ENCODE measurements at regions not wholly inside any gene's neighbourhood (a gene's known extent, or its start where the extent isn't known, plus 50 kb on each side); places are given as distances from the start of the nearest gene placed in this dataset.

DNA sequence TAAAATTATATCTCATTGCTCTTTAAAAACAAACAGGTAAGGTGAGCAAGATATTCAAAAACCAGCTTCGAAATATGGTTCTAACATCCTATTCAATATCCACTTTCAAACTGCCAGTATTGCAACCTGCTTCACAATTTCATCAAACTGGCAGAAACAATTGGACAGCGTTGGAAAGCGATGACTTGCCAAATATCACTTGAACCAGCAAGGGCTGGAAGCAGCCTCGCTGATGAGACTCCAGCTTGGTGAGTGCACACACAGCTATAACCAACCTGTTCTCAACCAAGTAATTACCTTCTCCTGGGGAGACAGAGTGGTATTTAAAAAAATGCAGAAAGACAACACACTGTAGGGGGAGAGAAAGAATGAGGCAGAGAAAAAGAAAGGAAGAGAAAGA is 155.8 kb upstream of the RAI2 start:
- H3K4me3 ChIP-seq (ENCODE audit: low read length), result no peak overlapping the region
- no peak for DNase-seq (ENCODE audit: low read depth)
- TF ChIP-seq, protein P1, sequence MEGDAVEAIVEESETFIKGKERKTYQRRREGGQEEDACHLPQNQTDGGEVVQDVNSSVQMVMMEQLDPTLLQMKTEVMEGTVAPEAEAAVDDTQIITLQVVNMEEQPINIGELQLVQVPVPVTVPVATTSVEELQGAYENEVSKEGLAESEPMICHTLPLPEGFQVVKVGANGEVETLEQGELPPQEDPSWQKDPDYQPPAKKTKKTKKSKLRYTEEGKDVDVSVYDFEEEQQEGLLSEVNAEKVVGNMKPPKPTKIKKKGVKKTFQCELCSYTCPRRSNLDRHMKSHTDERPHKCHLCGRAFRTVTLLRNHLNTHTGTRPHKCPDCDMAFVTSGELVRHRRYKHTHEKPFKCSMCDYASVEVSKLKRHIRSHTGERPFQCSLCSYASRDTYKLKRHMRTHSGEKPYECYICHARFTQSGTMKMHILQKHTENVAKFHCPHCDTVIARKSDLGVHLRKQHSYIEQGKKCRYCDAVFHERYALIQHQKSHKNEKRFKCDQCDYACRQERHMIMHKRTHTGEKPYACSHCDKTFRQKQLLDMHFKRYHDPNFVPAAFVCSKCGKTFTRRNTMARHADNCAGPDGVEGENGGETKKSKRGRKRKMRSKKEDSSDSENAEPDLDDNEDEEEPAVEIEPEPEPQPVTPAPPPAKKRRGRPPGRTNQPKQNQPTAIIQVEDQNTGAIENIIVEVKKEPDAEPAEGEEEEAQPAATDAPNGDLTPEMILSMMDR (conservative IDR thresholded peaks at IDR 0.05; ENCODE audit: low read depth, low read length), result no peak

DNA sequence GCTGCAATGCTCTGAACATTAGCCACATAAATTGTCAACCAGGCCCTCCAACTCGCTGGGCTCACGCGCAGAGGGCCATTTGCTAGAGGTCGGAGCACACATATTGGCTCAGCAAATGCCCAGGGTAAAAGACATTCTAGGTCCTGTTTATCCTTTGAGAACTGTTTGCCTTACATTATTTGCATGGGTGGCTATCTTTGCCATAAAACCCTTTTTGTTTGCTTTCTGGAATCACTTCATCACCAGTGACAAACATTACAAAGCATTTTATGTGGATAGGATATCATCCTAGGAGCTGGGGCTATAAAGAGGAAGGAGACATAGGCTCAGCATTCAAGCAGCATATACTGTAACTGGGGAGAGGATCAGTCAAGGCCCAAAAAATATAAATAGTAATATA is 149.2 kb upstream of the RAI2 start:
- no peak for DNase-seq (ENCODE audit: low read depth)
- no peak overlapping the region for H3K4me3 ChIP-seq (ENCODE audit: low read length)
- TF ChIP-seq, protein P1 (conservative IDR thresholded peaks at IDR 0.05; ENCODE audit: low read depth, low read length), result no peak

DNA sequence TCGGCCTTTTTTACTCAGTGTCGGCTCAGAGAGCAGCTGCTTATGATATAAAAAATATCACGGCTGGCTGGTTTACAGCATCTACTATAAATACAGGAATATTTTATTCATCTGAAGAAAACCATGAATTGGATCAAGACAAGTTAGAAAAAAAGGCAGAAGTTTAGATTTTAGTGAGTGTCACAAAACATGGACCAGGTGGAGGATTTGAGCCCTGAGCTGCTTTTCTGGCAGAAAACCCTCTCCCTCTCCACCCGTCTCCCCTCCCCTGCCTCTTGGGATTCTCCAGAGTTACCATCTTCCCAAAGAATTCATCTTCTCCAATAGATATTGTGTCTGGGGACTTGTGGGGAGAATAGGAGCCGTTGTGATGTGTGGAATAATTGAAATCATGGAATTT is 142.8 kb upstream of the RAI2 start:
- TF ChIP-seq, protein P1 (conservative IDR thresholded peaks at IDR 0.05; ENCODE audit: low read depth, low read length), result no peak
- DNase-seq (ENCODE audit: low read depth), result no peak
- no peak overlapping the region for H3K4me3 ChIP-seq (ENCODE audit: low read length)

DNA sequence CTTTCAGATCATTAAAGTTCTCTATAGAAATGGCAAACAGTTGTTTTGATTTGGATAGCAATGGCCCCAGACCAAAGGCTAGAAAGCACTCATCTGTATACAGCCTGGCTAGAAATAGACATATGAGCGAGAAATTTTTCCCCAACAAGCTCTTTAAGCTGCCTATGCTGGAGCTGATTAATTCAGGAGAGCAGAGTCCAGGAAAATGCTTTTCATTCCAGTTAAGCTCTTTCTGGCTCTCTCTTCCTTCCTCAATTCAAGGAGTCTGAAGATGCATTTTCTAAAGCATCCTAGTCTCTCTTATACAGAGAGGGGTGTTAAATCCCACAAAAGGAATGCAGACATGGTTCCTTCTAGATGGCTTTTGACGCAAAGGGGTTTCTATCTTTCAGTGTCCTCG is 141.7 kb upstream of the RAI2 start:
- DNase-seq (ENCODE audit: low read depth), result no peak
- H3K4me3 ChIP-seq (ENCODE audit: low read length), result no peak overlapping the region
- TF ChIP-seq, protein P1 (conservative IDR thresholded peaks at IDR 0.05; ENCODE audit: low read depth, low read length), result no peak

DNA sequence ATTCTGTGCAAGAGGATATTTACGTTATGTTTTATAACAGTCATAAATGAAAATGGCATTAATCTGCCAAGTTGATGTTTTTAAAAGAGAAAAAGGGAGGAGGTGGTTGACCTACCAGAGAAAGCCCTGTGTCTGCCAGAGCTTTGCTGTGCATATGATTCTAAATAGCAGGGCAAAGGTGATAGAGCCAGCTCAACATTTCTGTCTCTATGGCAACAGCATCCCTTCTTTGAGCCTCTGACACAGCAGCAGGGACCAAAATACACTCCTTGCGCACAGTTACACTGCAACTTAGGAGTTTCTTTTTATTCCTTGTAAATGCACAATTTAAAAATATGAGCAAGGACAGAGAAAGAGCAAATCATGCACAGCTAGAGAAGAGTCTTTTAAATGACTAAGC is 133.3 kb upstream of the RAI2 start:
- H3K4me3 ChIP-seq (ENCODE audit: low read length), result no peak overlapping the region
- TF ChIP-seq, protein P1 (conservative IDR thresholded peaks at IDR 0.05; ENCODE audit: low read depth, low read length), result no peak
- DNase-seq (ENCODE audit: low read depth), result no peak

DNA sequence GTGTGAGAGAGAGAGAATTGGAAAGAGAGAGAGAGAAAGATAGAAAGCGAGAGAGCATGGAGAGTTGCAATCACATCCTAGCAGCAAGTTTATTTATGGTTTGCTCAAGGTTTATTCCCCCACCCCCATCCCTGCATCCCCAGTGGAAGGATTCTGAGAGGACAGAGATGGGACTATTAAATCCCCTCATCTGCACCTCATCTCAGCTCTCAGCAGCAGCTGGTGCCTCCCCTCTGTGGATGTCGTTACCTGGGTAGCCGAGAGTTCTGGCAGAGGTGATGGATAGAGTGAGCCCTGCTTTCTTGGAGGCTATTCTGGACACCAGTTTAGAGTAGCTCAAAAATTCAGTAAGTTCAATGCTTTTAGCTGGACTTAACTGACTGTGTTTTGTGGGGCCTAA is 132.0 kb upstream of the RAI2 start:
- TF ChIP-seq, protein P1 (conservative IDR thresholded peaks at IDR 0.05; ENCODE audit: low read depth, low read length), result no peak

DNA sequence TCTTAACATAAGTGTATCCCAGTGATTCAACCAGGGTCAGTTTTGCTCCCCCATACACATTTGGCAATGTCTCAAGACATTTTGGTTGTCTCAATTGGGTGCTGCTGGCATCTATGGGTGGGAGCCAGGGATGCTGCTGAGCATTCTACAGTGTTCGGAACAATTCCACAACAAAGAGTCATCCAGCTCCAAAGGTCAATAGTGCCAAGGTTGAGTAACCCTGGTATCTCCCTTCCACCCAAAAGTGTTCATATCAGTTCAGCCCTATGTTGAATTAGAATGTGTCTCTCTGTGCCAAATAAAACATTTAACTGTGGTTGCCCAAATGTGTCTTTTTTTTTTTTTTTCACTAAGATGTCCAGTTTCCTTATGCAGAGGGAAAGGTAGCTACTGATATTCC is 129.4 kb upstream of the RAI2 start:
- H3K4me3 ChIP-seq (ENCODE audit: low read length), result no peak overlapping the region
- DNase-seq (ENCODE audit: low read depth), result no peak
- TF ChIP-seq, protein P1 (conservative IDR thresholded peaks at IDR 0.05; ENCODE audit: low read depth, low read length), result no peak

More for the DNA sequence above, 132.0 kb upstream of the RAI2 start:
- no peak overlapping the region for H3K4me3 ChIP-seq (ENCODE audit: low read length)
- no peak for DNase-seq (ENCODE audit: low read depth)
